Neutrophil (primary cell): ENCODE measurements at regions not wholly inside any gene's neighbourhood (a gene's known extent, or its start where the extent isn't known, plus 50 kb on each side); places are given as distances from the start of the nearest gene placed in this dataset.

Experiments used
- H3K27ac ChIP-seq: fragments of 200-600 bp; sonication (generic); 2 replicates; pipeline ENCODE4 v1.5.1; 2016; ENCODE audit warnings: mild to moderate bottlenecking, moderate library complexity
- H3K27me3 ChIP-seq: fragments of 200-600 bp; sonication (generic); 2 replicates; pipeline ENCODE4 v1.6.0; 2016; ENCODE audit warnings: mild to moderate bottlenecking
- H3K36me3 ChIP-seq: fragments of 200-600 bp; sonication (generic); 2 replicates; pipeline ENCODE4 v1.5.1; 2017
- H3K4me1 ChIP-seq, 2 experiments: fragments of 200-600 bp in 1 of 2; sonication (generic) in 1 of 2; 1 replicate in 1 of 2; 2 replicates in 1 of 2; pipeline versions ENCODE4 v1.5.1 to v1.6.1; 2013 to 2016; ENCODE audit warnings: low read depth in 1 of 2, low read length in 1 of 2, mild to moderate bottlenecking in 1 of 2, moderate library complexity in 1 of 2; ENCODE audit not compliant: control insufficient read depth in 1 of 2, insufficient read depth in 1 of 2
- H3K4me3 ChIP-seq, 2 experiments: fragments of 200-600 bp in 1 of 2; sonication (generic) in 1 of 2; 1 replicate in 1 of 2; 2 replicates in 1 of 2; pipeline ENCODE4 v1.5.1; 2013 to 2016; ENCODE audit warnings: low read depth in 1 of 2, low read length in 1 of 2, mild to moderate bottlenecking in 1 of 2, moderate library complexity in 1 of 2
- H3K9me3 ChIP-seq: fragments of 200-600 bp; sonication (generic); 2 replicates; pipeline ENCODE4 v1.5.1; 2016
- CTCF ChIP-seq: fragments of 200-600 bp; sonication (generic); IDR thresholded peaks from 2 replicates; pipeline ENCODE4 v1.5.1; 2016; ENCODE audit warnings: antibody characterized with exemption

GRCh38 chr12:4039931-4040330, 166.7 kb upstream of the PARP11 start:
- TF ChIP-seq CTCF, result no peak
- Histone ChIP-seq H3K4me3 (no peak overlapping the region), H3K4me1 (no peaks in the 10 kb centered on the region), H3K27ac (no peak overlapping the region), H3K27me3 (peaks cover 8% of the 10 kb centered on the region), H3K36me3 (no peaks in the 10 kb centered on the region), H3K9me3 (no peaks in the 10 kb centered on the region)

DNA sequence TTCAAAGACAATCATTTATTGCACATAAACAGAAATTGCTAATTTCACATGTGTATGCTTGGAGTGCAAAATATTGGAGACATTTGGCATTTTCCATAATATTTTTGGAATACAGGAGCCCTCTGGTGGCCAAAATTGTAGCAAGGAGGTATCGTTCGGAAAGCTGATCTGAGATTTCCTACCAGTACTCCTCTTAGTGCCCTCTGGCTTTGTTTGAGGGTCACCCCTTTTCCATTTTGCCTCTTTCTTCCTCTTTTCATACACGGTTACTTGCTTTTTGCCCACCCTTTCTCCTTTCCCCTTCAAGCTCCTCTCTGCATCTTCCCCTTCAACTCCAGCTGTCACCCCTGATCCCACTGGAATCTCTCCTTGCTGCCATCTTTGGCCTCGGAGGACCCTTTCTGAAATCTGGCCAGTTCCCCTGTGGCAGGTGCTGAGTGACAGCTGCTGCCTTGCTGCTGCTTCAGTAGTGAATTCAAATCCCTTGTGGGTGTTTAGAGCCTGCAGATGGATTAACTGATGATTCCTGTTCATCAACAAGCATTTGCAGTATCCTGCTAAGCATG, 164.6 kb upstream of the PARP11 start:
- Histone ChIP-seq H3K27me3 (peaks cover 29% of the 10 kb centered on the region), H3K4me1 (no peaks in the 10 kb centered on the region), H3K9me3 (no peaks in the 10 kb centered on the region), H3K36me3 (no peaks in the 10 kb centered on the region), H3K4me3 (no peak overlapping the region), H3K27ac (no peak overlapping the region)
- TF ChIP-seq CTCF, result no peak

GRCh38 chr12:4036671-4037271, 163.6 kb upstream of the PARP11 start:
- H3K27me3 ChIP-seq, result peaks cover 40% of the 10 kb centered on the region
- no peaks in the 10 kb centered on the region for H3K36me3 ChIP-seq
- no peak overlapping the region for H3K27ac ChIP-seq
- no peaks in the 10 kb centered on the region for H3K9me3 ChIP-seq
- peaks cover under 1 to 2% of the 10 kb centered on the region in 2 experiments for H3K4me1 ChIP-seq
- no peak overlapping the region for H3K4me3 ChIP-seq
- no peak for TF ChIP-seq CTCF

DNA sequence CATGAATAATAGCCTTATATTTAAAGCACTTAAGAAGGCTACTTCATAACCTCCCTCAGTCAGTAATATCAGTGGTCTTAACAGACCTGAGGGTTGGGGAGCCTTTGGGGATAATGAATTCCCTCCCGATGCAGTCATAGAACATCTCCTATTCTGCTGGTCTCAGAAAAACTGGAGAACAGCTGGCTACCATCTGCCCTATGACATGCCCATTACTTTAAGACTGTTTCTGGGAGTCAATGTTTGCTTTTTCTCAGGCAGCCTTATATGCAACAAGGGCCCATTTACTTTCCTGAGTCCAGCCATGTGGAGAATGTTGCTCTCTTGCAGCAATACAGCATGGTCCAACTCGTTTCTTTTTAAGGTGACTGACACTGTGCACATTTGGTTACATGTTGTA, 161.7 kb upstream of the PARP11 start:
- no peaks in the 10 kb centered on the region for H3K9me3 ChIP-seq
- H3K27me3 ChIP-seq, result peaks cover 58% of the 10 kb centered on the region
- no peak overlapping the region for H3K4me3 ChIP-seq
- peaks cover 11 to 12% of the 10 kb centered on the region in 2 experiments for H3K4me1 ChIP-seq
- no peaks in the 10 kb centered on the region for H3K36me3 ChIP-seq
- H3K27ac ChIP-seq, result no peak overlapping the region
- TF ChIP-seq CTCF, result no peak

DNA sequence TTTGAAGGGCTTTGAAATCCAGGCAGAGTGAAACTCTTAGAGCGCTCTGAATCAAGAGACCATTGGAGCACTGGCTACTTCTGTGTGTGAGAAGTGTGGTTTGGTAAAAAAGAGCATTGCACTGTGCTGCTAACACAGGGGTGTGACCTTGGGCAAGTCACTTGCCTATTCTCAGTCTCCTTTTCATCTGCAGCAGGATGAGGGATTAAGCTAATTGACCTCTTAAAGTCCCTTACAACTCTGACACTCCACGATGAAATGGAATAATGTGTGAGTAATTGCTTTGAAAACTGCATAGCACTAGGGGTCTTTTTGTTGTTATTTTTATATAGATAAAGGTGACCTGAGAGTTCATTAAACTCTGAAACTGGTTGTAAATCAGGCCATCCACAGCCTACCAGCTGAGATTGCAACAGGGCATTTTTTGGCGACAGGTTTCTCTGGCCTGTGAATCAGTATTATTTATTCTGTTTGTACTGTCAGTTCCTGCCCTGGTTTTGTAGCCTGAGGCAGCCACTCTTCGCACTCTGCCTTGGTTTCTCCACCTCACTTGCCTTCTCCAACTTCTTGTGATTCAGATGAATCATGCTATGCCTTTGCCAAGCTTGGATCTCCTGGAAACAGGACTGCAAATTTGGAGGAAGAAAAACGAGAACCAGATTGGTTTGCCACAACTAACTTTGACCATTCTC, 159.9 kb upstream of the PARP11 start:
- no peaks in the 10 kb centered on the region for H3K36me3 ChIP-seq
- no peak overlapping the region for H3K4me3 ChIP-seq
- no peaks in the 10 kb centered on the region for H3K9me3 ChIP-seq
- TF ChIP-seq CTCF, result no peak
- peaks cover 11 to 12% of the 10 kb centered on the region in 2 experiments for H3K4me1 ChIP-seq
- no peak overlapping the region for H3K27ac ChIP-seq
- peaks cover 77% of the 10 kb centered on the region for H3K27me3 ChIP-seq
